NCI-H2227 (cell line): ENCODE measurements at regions not wholly inside any gene's neighbourhood (a gene's known extent, or its start where the extent isn't known, plus 50 kb on each side); places are given as distances from the start of the nearest gene placed in this dataset.

Experiments used
- DNase-seq: peaks from one replicate; lab custom pipeline; 2025; ENCODE audit not compliant: unreplicated experiment; lab: John Stamatoyannopoulos, UW

- DNase-seq: no peak
Observed at GRCh38 chr2:106706283-106706682, 179.7 kb downstream of the ST6GAL2 start.

DNA sequence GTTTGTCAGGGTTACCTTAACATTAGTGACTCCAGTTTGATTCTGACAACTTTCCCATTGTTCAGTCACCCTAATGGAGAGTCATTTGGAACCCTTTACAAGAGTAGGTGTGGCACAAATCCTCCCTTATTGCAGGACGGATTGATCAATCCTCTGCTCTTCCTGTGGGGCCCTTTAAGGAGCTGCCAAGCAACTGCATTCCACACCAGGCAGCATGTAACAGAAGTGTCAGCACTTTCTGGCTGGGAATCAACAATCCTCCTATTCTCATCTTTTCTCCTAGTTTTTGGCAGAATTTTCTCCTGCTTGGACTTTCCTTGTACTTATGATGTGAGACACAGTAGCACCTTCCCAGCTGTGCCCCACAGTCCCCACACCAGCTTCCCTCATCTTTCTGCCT lies 177.8 kb downstream of the ST6GAL2 start:
- DNase-seq: no peak

- no peak for DNase-seq
Observed at GRCh38 chr2:106709229-106709628, 176.7 kb downstream of the ST6GAL2 start.

DNA sequence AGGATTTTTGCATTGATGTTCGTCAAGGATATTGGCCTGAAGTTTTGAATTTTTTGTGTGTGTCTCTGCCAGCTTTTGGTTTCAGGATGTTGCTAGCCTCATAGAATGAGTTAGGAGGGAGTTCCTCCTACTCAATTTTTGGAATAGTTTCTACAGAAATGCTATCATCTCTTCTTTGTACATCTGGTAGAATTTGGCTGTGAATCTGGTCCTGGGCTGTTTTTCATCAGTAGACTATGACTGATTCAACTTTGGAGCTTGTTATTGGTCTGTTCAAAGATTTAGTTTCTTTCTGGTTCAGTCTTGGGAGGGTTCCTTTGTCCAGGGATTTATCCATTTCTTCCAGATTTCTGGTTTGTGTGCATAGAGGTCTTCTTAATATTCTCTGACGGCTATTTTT lies 166.7 kb downstream of the ST6GAL2 start:
- no peak for DNase-seq

DNA sequence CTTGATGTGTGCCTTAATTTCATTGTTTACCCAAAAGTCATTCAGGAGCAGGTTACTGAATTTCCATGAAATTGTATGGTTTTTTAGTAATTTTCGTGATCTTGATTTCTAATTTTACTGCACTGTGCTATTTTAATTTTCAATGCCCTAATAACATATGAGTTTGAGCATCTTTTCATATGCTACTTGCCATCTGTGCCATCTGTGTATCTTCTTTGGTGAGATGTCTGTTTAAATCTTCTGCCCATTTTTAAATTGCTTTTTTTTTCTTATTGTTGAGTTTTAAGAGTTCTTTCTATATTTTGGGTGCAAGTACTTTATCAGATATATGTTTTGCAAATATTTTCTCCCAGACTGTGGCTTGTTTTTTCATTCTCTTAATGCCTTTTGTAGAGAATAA lies 165.9 kb downstream of the ST6GAL2 start:
- DNase-seq: no peak

- DNase-seq: no peak
Observed at GRCh38 chr2:106724301-106724794, 161.6 kb downstream of the ST6GAL2 start.

DNA sequence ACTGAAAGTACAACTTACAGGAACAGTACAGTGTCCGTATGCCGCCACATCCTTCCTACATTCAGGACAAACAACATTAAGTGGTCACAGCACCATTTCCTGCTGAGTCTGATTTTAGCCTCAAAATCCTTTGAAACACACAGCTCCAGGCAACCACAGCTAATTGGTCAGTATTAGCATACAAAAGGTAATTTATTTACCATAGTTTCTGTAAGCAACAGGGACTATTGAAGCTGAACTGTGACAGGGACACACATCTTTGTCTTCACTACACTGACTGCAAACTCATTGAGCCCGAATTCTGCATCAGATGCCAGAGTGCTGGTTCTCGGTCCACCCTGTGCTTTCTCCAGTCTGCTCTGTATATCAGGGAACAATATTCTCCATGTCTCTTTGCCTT lies 151.8 kb downstream of the ST6GAL2 start:
- no peak for DNase-seq

- no peak for DNase-seq
Observed at GRCh38 chr2:106735807-106736206, 150.2 kb downstream of the ST6GAL2 start.

- no peak for DNase-seq
Observed at GRCh38 chr2:106736221-106736620, 149.7 kb downstream of the ST6GAL2 start.

GRCh38 chr2:106745468-106745867 lies 140.5 kb downstream of the ST6GAL2 start:
- no peak for DNase-seq

GRCh38 chr2:106749823-106750222 lies 136.1 kb downstream of the ST6GAL2 start:
- DNase-seq: no peak
